Fibroblast of peridontal ligament (primary cell): ENCODE measurements at regions not wholly inside any gene's neighbourhood (a gene's known extent, or its start where the extent isn't known, plus 50 kb on each side); places are given as distances from the start of the nearest gene placed in this dataset.

ENCODE experiments used
- DNase-seq: peaks from one replicate; pipeline ENCODE4 v3.0.0-alpha.2; 2010; ENCODE audit errors: extremely low read depth

DNA sequence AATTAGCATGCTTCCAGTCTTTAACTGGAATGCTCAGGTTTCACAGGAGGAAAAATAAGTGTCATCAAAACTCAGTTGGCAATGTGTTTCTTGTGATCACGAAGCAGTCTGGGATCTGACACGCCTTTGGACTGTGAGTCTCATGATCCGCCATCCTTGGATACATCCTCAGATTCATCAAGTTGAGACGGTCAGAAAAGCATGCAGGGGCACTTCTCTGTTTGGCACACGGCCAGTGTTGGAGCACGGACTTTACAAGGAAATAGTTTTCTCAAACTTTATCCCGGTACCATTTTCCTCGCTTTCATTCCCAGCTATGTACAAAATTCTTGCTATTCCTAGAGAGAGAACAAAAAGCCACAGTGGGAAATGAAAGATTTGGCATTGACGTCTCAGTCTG is 88.4 kb upstream of the PARP11 start:
- no peak for DNase-seq

DNA sequence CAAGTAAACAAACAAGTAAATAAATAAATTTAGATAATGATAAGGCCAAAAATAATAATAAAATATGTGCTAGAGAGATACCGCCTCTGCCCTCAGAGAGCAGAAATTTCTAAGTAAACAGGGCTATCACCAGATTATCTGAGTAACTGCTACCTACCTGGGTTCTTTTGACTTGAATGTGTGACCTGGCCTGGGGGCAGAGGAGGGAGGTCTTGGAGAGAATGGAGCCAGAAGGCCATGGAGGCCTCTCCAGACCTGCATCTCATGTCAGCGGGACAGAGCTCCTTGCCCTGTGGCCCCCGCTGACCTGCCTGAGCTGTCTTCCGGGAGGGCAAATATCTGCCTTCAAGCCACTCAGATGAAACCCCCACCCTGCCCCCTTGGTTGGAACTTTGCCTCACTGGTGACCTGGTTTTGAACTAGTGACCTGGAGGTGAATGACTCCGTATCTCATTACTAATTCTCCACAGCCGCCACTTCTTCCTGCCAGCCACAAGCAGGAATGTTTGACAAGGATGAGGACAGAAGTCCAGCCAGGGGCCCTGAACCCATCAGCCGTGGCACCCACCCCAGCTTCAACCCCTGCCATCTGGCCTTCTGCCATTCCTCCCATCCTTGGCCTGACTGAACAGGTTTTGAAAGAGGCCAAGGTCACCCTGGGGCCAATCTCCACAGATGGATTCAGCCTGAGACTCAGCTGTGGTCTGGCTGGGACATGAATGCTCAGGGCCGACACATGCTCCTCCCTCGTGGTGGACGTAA is 86.8 kb upstream of the PARP11 start:
- DNase-seq: no peak

GRCh38 chr12:3958534-3958933 is 85.3 kb upstream of the PARP11 start:
- no peak for DNase-seq

GRCh38 chr12:3951380-3952135 is 78.4 kb upstream of the PARP11 start:
- DNase-seq: no peak

- DNase-seq: no peak
These were observed 77.6 kb upstream of the PARP11 start for GRCh38 chr12:3950714-3951320.

DNA sequence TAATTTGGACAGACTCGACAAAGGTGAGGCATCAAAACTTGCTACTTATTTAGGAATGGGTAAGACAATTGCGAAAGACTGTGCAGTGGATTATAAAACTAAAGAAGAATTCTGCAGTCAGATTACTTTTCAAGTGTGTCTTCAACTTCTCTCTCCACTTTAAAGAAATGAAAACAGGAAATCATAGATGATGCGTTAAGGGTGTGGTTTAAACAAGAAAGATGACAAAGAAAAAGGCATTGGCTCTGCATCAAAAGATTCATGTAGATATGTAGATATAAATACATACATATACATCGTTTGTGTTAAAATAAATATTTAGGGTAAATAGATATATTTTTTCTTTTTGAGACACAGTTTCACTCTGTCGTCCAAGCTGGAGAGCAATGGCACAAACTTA is 74.6 kb upstream of the PARP11 start:
- DNase-seq: no peak

DNA sequence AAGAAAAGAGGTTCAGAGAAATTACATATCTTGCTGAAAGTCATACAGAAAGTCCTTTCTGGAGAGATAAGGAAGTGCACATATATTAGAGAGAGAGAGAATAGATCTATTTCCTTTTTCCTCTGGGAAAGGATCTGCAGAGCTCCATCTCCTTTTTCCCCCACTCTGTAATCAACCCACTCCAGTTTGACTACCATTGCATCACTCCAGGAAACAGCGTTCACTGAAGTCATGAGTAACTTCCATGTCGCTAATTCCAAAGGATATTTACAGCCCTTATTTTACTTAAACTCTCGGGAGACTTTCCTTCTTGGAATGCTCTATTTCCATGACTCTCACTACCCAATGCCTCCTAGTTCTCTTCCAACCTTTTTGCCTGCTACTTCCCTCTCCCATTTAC is 72.5 kb upstream of the PARP11 start:
- no peak for DNase-seq

DNA sequence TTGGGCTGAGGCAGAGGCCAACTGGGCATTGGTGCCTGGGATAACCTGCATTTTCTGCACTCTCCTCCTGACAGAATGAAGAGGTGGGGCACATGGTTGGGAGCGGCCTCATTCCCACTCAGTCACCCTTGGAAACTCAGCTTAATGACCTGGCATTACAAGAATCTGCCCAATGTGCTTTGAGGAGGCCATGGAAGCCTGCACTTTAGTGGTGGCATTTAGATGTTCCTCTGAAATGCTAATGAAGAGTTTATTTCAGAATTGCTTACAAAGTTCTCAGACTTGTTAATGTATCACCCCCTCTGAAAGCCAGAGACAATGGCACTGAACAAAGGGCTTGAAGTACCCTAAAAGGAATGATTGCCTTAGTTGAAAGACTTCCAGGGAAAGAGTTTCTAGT is 71.4 kb upstream of the PARP11 start:
- no peak for DNase-seq

- DNase-seq: no peak
These were observed 64.9 kb upstream of the PARP11 start for GRCh38 chr12:3938042-3938544.

GRCh38 chr12:3935078-3935477 is 61.9 kb upstream of the PARP11 start:
- no peak for DNase-seq

- DNase-seq: no peak
These were observed 60.6 kb upstream of the PARP11 start for GRCh38 chr12:3933819-3934192.

DNA sequence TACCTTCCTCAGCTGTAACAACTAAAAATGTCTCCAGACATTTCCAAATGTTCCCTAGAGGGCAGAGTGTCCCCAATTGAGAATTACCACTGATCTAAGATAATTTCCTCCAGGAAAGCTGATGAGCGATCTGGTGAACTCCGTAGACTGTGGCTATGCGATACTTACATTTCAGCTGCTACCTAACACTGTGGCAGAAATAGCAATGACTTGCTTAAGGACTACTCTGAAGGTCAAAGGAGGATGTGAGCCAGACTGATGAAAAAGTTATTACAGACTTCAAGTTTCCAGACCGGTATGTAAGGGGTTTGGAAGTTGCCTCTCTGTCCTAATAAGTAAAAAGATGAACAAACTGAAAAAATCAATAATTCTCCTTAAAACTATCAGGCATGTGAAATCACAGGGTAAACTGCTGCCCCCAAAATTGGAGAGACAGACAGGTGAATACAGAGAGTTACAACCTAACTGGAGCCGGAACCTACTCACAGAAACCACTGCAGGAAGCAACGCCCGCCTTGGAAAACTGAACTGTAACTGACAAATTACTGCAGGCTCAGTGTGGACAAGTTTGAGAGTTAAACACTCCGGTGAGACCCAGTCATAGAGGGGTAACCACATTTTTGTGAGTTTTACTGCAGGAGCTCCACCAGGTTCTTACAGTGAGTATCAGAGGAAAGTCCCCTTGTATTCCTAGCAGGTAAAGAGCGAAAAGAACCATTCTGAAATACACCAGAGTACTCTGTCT is 60.0 kb upstream of the PARP11 start:
- DNase-seq: no peak

DNA sequence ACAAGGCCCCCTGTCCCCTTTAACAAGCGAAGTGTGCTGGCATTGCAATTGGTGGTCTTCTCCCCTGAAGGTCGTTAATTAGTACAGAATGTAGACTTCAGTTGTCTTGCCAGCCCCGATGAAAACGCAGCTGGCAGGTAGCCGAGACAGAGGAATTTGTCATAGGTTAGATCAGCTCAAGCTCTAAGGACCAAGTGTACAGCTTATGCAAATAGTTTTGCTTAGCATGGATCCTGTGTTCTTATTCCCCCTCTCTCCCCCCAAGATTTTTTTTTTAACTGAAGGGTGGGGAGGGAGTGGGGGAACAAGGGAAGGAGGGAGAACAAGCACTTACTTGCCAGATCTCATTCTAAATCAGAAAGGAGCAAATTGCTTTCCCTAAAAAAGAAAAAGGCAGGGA is 58.6 kb upstream of the PARP11 start:
- no peak for DNase-seq

GRCh38 chr12:3931206-3931605 is 58.0 kb upstream of the PARP11 start:
- no peak for DNase-seq

DNA sequence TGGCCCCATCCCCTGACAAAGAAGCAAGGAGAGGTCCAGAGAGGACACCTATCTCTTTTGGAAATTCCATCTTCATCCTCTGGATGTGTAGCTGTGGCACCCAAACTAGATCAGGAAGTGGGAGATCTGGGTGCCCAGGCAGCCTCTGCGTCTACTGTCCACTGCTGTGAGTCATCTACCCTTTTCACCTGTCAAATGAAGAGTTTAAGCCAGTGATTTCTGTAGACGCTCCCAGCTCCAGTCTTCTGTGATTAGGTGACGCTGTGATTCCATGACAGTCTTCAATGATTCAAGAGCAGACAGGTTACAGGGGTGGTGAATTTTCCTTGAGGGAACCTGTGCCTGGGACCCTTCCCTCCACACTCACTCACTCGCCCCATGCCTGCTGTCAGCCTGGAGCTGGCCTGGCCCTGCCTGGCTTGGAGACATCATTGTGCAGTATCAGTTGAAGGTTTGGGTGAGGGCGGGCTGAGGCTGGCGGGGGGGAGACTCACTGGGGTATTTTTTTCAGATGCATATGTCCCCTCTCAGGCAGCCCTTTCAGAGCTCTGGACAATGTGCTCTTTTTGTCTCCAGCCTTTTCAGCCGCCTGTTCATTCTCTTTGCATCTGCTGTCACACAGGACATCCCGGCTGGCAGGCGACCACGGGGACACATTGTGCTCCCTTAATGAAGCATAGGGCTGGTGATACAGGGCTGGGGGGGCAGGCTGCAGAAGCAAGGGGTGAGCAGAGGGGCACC is 56.8 kb upstream of the PARP11 start:
- no peak for DNase-seq

- DNase-seq: no peak
These were observed 55.5 kb upstream of the PARP11 start for GRCh38 chr12:3928538-3929184.

- no peak for DNase-seq
These were observed 52.4 kb upstream of the PARP11 start for GRCh38 chr12:3925621-3926020.

- no peak for DNase-seq
These were observed 51.6 kb upstream of the PARP11 start for GRCh38 chr12:3924761-3925160.

DNA sequence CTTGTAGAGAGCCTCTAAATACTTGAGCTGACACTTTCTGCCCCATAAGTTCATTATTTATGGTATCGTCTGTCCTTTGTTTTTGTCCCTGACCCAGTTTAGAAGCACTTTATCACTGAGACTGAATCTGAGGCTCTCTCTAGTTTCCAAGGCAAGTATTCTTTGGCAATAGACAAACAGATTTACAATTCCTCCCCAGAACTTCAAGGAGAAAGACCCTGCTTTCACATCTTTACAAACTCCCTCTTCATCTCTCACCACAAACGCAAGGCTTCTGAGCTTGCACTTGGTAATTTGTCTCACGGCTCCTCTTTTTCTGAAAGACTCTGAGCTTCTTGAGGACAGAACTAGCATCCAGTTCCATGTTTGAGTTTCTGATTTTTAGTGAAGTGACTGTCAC is 49.8 kb upstream of the PARP11 start:
- DNase-seq: no peak
